Ovary (tissue), 7 donors: ENCODE measurements at regions not wholly inside any gene's neighbourhood (a gene's known extent, or its start where the extent isn't known, plus 50 kb on each side); places are given as distances from the start of the nearest gene placed in this dataset.

ENCODE experiments used
- DNase-seq, 5 donors: peaks; one replicate each; pipeline ENCODE4 v3.0.0-alpha.2; 2019 to 2020
- H3K27ac ChIP-seq, 2 donors: fragments of 200-600 bp; one replicate each; pipeline versions ENCODE4 v1.5.1 to v1.8.0; 2019 to 2022
- H3K27me3 ChIP-seq: fragments of 200-600 bp; one replicate; pipeline ENCODE4 v1.8.0; 2022
- H3K36me3 ChIP-seq: fragments of 200-600 bp; sonication (generic); one replicate; pipeline ENCODE4 v1.5.1; 2019
- H3K4me1 ChIP-seq: one replicate; pipeline ENCODE4 v1.8.1; 2013; ENCODE audit warnings: mild to moderate bottlenecking, moderate library complexity; ENCODE audit not compliant: insufficient read depth
- H3K4me3 ChIP-seq: fragments of 200-600 bp; sonication (generic); one replicate; pipeline ENCODE4 v1.5.1; 2017
- H3K9me3 ChIP-seq, 2 donors: fragments of 200-600 bp in 1 of 2; sonication (generic) in 1 of 2; one replicate each; pipeline versions ENCODE4 v1.5.1 to v1.8.1; 2013 to 2019; ENCODE audit warnings: mild to moderate bottlenecking in 1 of 2, moderate library complexity in 1 of 2
- EP300 ChIP-seq: sonication (generic); formaldehyde crosslinking; IDR thresholded peaks from one replicate; pipeline ENCODE4 v1.6.1; 2017; ENCODE audit warnings: antibody characterized with exemption
- POLR2A ChIP-seq: fragments of 450-650 bp; IDR thresholded peaks from one replicate; pipeline ENCODE4 v1.6.1; 2017; ENCODE audit warnings: antibody characterized with exemption, mild to moderate bottlenecking, moderate library complexity
- WGBS, 3 donors: extraction: QIAGEN DNeasy Blood & Tissue Kit in 1 of 3; methylation state at CpG; one replicate each; pipeline versions ENCODE4 v1.1.5 to v1.1.7; 2013 to 2017; 5-methylcytosine and 5-hydroxymethylcytosine counted together
- intact Hi-C, 4 donors: fragments of 100-400 bp; cut with DNase I; formaldehyde crosslinking; loops; one replicate each; pipeline versions ENCODE4 v1.11.0 to v1.15.1; 2022 to 2023
- TF ChIP-seq, protein P1 (sequence below), 3 donors: fragments of 450-650 bp in 2 of 3; fragments of 200-600 bp in 1 of 3; IDR thresholded peaks; one replicate each; pipeline versions ENCODE4 v1.5.1 to v1.8.0; 2016 to 2022; ENCODE audit warnings: antibody characterized with exemption in 3 of 3, mild to moderate bottlenecking in 1 of 3
- donor health status: DM: no; HTN: no; CAD: no; lungs with moderate emphysema.
- donor health status: DM: no; HTN: no; CAD: no.
- donor health status: Bipolar disorder and iron deficiency.
- donor health status: DM: no; HTN: no; CAD: no.
- donor health status: DM: yes; HTN: yes; CAD: no.

DNA sequence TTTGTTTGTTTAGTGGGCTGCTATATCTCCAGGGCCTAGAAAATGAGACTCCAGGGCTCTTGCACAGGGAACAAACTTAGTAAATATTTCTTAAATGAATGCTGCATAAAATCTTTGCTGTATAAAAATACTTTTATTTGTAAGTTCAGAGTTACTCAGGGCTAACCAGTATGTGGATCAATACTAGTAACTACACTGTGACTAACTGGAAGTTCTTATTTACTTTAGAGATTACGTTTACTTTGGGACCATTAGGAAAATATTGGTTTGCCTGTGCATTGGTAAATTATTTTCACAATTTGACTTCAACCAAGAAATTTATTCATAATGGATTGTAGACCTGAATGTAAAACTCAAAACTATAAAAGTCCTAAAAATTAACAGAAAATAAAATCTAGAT is 575.5 kb downstream of the RNF144A start:
- TF ChIP-seq EP300 (no peak), POLR2A (no peak)
- TF ChIP-seq, protein P1, sequence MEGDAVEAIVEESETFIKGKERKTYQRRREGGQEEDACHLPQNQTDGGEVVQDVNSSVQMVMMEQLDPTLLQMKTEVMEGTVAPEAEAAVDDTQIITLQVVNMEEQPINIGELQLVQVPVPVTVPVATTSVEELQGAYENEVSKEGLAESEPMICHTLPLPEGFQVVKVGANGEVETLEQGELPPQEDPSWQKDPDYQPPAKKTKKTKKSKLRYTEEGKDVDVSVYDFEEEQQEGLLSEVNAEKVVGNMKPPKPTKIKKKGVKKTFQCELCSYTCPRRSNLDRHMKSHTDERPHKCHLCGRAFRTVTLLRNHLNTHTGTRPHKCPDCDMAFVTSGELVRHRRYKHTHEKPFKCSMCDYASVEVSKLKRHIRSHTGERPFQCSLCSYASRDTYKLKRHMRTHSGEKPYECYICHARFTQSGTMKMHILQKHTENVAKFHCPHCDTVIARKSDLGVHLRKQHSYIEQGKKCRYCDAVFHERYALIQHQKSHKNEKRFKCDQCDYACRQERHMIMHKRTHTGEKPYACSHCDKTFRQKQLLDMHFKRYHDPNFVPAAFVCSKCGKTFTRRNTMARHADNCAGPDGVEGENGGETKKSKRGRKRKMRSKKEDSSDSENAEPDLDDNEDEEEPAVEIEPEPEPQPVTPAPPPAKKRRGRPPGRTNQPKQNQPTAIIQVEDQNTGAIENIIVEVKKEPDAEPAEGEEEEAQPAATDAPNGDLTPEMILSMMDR (IDR thresholded peaks at IDR 0.05) = no peak
- 81 to 94% (median 88%) methylated on average over 1 of the region's 1 CpG for WGBS, 3 donors
- H3K27ac ChIP-seq = no peak overlapping the region
- intact Hi-C loops = no loop called here
- no peaks in the 10 kb centered on the region for H3K27me3 ChIP-seq
- H3K4me1 ChIP-seq = no peaks in the 10 kb centered on the region
- no peaks in the 10 kb centered on the region for H3K36me3 ChIP-seq
- no peak overlapping the region for H3K4me3 ChIP-seq
- no peak for DNase-seq
- H3K9me3 ChIP-seq = no peaks in the 10 kb centered on the region

DNA sequence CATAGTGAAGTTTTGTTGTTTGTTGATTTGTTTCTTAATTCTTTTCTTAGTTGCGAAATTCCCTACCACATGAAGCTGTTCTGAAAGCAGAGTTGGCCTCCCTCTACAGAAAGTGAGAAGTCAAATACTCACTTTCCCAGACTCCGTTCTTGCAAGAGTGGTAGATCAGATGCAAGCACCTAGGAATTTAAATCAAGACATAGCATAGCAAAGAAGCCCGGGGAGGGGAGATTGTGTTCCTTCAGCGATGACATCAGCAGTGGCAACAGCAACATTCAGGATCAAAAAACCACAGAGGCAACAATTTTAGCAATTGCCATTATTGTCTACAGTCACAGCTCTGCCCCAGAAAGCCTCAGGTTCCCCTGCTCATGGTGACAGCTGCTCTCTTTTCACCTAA is 580.0 kb downstream of the RNF144A start:
- H3K4me3 ChIP-seq = no peak overlapping the region
- H3K4me1 ChIP-seq = no peaks in the 10 kb centered on the region
- DNase-seq = no peak
- intact Hi-C loops = no loop called here
- no peak overlapping the region for H3K27ac ChIP-seq
- H3K36me3 ChIP-seq = no peaks in the 10 kb centered on the region
- H3K27me3 ChIP-seq = no peaks in the 10 kb centered on the region
- TF ChIP-seq POLR2A = no peak
- TF ChIP-seq, protein P1 (IDR thresholded peaks at IDR 0.05) = no peak
- TF ChIP-seq EP300 = no peak
- H3K9me3 ChIP-seq = no peaks in the 10 kb centered on the region
- 77 to 85% (median 78%) methylated on average over 4 of the region's 4 CpGs for WGBS, 3 donors

DNA sequence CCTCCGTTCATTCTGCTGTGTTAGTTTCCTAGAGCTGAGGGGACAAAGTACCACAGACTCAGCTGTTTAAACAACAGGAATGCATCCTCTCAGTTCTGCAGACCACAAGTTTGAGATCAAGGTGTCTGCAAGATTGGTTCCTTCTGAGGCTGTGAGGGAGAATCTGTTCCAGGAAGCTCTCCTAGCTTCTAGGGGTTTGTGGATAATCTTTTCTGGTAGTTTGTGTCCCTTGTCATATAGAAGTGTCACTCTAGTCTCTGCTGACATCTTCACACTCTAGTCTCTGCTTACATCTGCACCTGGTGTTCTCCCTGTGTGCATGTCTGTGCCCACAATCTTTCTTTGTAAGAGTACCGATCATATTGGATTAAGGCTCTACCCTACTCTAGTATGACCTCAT is 581.8 kb downstream of the RNF144A start:
- Histone ChIP-seq H3K36me3 (no peaks in the 10 kb centered on the region), H3K9me3 (no peaks in the 10 kb centered on the region), H3K4me3 (no peak overlapping the region), H3K27me3 (no peaks in the 10 kb centered on the region), H3K27ac (no peak overlapping the region), H3K4me1 (no peaks in the 10 kb centered on the region)
- no peak for DNase-seq
- TF ChIP-seq, protein P1 (IDR thresholded peaks at IDR 0.05) = no peak
- TF ChIP-seq EP300 (no peak), POLR2A (no peak)
- 84 to 95% (median 93%) methylated on average over 2 of the region's 2 CpGs for WGBS, 3 donors
- intact Hi-C loops = no loop called here

DNA sequence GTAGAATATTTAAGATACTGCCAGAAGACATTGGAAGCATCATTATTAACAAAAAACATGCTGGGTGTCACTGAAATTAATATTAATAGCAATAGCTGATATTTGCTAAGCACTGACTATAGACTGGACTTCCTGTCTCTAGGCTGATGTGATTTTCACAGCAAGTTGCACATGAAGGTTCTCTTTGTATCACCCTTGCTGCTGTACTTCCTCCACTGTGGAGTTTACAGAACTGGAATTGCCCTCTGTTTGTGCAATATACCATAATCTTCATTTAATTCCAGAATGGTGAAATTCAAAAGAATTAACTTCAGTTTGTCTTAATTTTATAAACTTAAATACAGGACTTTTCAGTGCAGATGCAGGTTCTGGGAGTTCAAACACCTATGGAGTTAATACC is 585.1 kb downstream of the RNF144A start:
- H3K4me1 ChIP-seq = no peaks in the 10 kb centered on the region
- H3K36me3 ChIP-seq = no peaks in the 10 kb centered on the region
- TF ChIP-seq POLR2A = no peak
- TF ChIP-seq, protein P1 (IDR thresholded peaks at IDR 0.05) = no peak
- TF ChIP-seq EP300 = no peak
- DNase-seq = no peak
- H3K27ac ChIP-seq = no peak overlapping the region
- H3K27me3 ChIP-seq = no peaks in the 10 kb centered on the region
- no peaks in the 10 kb centered on the region for H3K9me3 ChIP-seq
- no peak overlapping the region for H3K4me3 ChIP-seq
- intact Hi-C loops = no loop called here
